ENCODE measurements at regions not wholly inside any gene's neighbourhood (a gene's known extent, or its start where the extent isn't known, plus 50 kb on each side); places are given as distances from the start of the nearest gene placed in this dataset.

GRCh38 chr5:74364507-74364906 is 276.0 kb downstream of the ENC1 start:
- 79% methylated on average over 4 of the region's 4 CpGs for WGBS
- no peak for DNase-seq (ENCODE audit: low spot score in 2 of 2)
- Histone ChIP-seq H3K4me3 (no peak overlapping the region), H3K27ac (no peak overlapping the region), H3K4me1 (peaks cover 6% of the 10 kb centered on the region), H3K36me3 (no peaks in the 10 kb centered on the region), H3K27me3 (no peaks in the 10 kb centered on the region), H3K9me3 (no peaks in the 10 kb centered on the region)
- TF ChIP-seq CTCF (IDR thresholded peaks at IDR 0.05) (no peak), POLR2AphosphoS5 (IDR thresholded peaks at IDR 0.05) (no peak), EP300 (IDR thresholded peaks at IDR 0.05) (no peak), POLR2A (IDR thresholded peaks at IDR 0.05) (no peak)

GRCh38 chr5:74363603-74364205 is 276.8 kb downstream of the ENC1 start:
- no peaks in the 10 kb centered on the region for H3K27me3 ChIP-seq
- 89% methylated on average over 4 of the region's 7 CpGs for WGBS
- no peaks in the 10 kb centered on the region for H3K9me3 ChIP-seq
- H3K4me1 ChIP-seq: peaks cover 6% of the 10 kb centered on the region
- no peak overlapping the region for H3K27ac ChIP-seq
- no peaks in the 10 kb centered on the region for H3K36me3 ChIP-seq
- no peak for TF ChIP-seq POLR2AphosphoS5 (IDR thresholded peaks at IDR 0.05)
- no peak for TF ChIP-seq CTCF (IDR thresholded peaks at IDR 0.05)
- TF ChIP-seq EP300 (IDR thresholded peaks at IDR 0.05): no peak
- no peak for TF ChIP-seq POLR2A (IDR thresholded peaks at IDR 0.05)
- H3K4me3 ChIP-seq: no peak overlapping the region
- DNase-seq (ENCODE audit: low spot score in 2 of 2): no peak

- H3K4me1 ChIP-seq: no peaks in the 10 kb centered on the region
- TF ChIP-seq POLR2AphosphoS5 (IDR thresholded peaks at IDR 0.05): no peak
- no peak for TF ChIP-seq EP300 (IDR thresholded peaks at IDR 0.05)
- TF ChIP-seq POLR2A (IDR thresholded peaks at IDR 0.05): no peak
- TF ChIP-seq CTCF (IDR thresholded peaks at IDR 0.05): no peak
- H3K27me3 ChIP-seq: no peaks in the 10 kb centered on the region
- H3K36me3 ChIP-seq: no peaks in the 10 kb centered on the region
- no peak overlapping the region for H3K27ac ChIP-seq
- DNase-seq (ENCODE audit: low spot score in 2 of 2): no peak
- H3K4me3 ChIP-seq: no peak overlapping the region
- 75% methylated on average over 13 of the region's 13 CpGs for WGBS
- no peaks in the 10 kb centered on the region for H3K9me3 ChIP-seq
Observed at GRCh38 chr5:74361406-74362358, 278.8 kb downstream of the ENC1 start.

- 73% methylated on average over 7 of the region's 7 CpGs for WGBS
- H3K4me3 ChIP-seq: no peak overlapping the region
- no peak for DNase-seq (ENCODE audit: low spot score in 2 of 2)
- no peaks in the 10 kb centered on the region for H3K9me3 ChIP-seq
- TF ChIP-seq CTCF (IDR thresholded peaks at IDR 0.05): no peak
- TF ChIP-seq POLR2AphosphoS5 (IDR thresholded peaks at IDR 0.05): no peak
- TF ChIP-seq POLR2A (IDR thresholded peaks at IDR 0.05): no peak
- no peak for TF ChIP-seq EP300 (IDR thresholded peaks at IDR 0.05)
- no peaks in the 10 kb centered on the region for H3K27me3 ChIP-seq
- H3K27ac ChIP-seq: no peak overlapping the region
- no peaks in the 10 kb centered on the region for H3K4me1 ChIP-seq
- no peaks in the 10 kb centered on the region for H3K36me3 ChIP-seq
Observed at GRCh38 chr5:74360535-74361210, 279.9 kb downstream of the ENC1 start.

GRCh38 chr5:74357827-74358226 is 282.7 kb downstream of the ENC1 start:
- H3K27ac ChIP-seq: no peak overlapping the region
- DNase-seq (ENCODE audit: low spot score in 2 of 2): no peak
- WGBS: 72% methylated on average over 5 of the region's 5 CpGs

More at GRCh38 chr5:74357827-74358226, 282.7 kb downstream of the ENC1 start:
- no peaks in the 10 kb centered on the region for H3K9me3 ChIP-seq
- H3K4me3 ChIP-seq: no peak overlapping the region
- no peak for TF ChIP-seq EP300 (IDR thresholded peaks at IDR 0.05)
- no peak for TF ChIP-seq POLR2AphosphoS5 (IDR thresholded peaks at IDR 0.05)
- TF ChIP-seq CTCF (IDR thresholded peaks at IDR 0.05): no peak
- TF ChIP-seq POLR2A (IDR thresholded peaks at IDR 0.05): no peak
- H3K36me3 ChIP-seq: no peaks in the 10 kb centered on the region
- H3K27me3 ChIP-seq: no peaks in the 10 kb centered on the region
- H3K4me1 ChIP-seq: no peaks in the 10 kb centered on the region
